H1 (cell line): ENCODE measurements at regions not wholly inside any gene's neighbourhood (a gene's known extent, or its start where the extent isn't known, plus 50 kb on each side); places are given as distances from the start of the nearest gene placed in this dataset.

Source experiments
- CTCF ChIA-PET: fragments of 300-600 bp; sonication (Branson Sonifier 250); formaldehyde crosslinking; loops from one replicate; lab custom pipeline; 2021; ENCODE audit not compliant: partially characterized antibody; lab: Charles Lee
- POLR2A ChIA-PET: fragments of 300-600 bp; sonication (Branson Sonifier 250); formaldehyde crosslinking; loops from one replicate; lab custom pipeline; 2021; ENCODE audit warnings: inconsistent platforms; ENCODE audit not compliant: partially characterized antibody; lab: Charles Lee
- DNase-seq, 2 experiments: peaks; one replicate each; pipeline versions ENCODE4 v3.0.0 to v3.0.0-alpha.2; 2010 to 2022; ENCODE audit warnings: low spot score in 2 of 2, low read depth in 1 of 2, mixed read lengths in 1 of 2
- FAIRE-seq: peaks from 2 replicates; lab custom pipeline; 2011; peaks lifted over from hg19 to GRCh38; lab: Jason Lieb, UNC
- H2AFZ ChIP-seq: 2 replicates; pipeline ENCODE4 v1.8.1; 2012; ENCODE audit warnings: low read length, inconsistent platforms
- H2AK5ac ChIP-seq: 2 replicates; pipeline ENCODE4 v1.6.1; 2013; ENCODE audit warnings: low read depth, low read length
- H2BK120ac ChIP-seq: replicated peaks from 2 replicates; pipeline ENCODE3; 2013; ENCODE audit warnings: low read depth, low read length, inconsistent platforms
- H2BK12ac ChIP-seq: 2 replicates; pipeline ENCODE4 v1.6.1; 2013; ENCODE audit warnings: low read depth, low read length
- H2BK15ac ChIP-seq: 2 replicates; pipeline ENCODE4 v1.6.1; 2013; ENCODE audit warnings: low read length
- H2BK20ac ChIP-seq: 2 replicates; pipeline ENCODE4 v1.6.1; 2013; ENCODE audit warnings: low read length
- H2BK5ac ChIP-seq: 2 replicates; pipeline ENCODE4 v1.6.1; 2013; ENCODE audit warnings: low read depth, low read length
- H3K14ac ChIP-seq: 2 replicates; pipeline ENCODE4 v1.6.1; 2013; ENCODE audit warnings: inconsistent platforms; ENCODE audit not compliant: insufficient read length
- H3K18ac ChIP-seq: 2 replicates; pipeline ENCODE4 v1.6.1; 2013; ENCODE audit warnings: low read length; ENCODE audit errors: extremely low read depth
- H3K23ac ChIP-seq: 2 replicates; pipeline ENCODE4 v1.6.1; 2013; ENCODE audit warnings: inconsistent platforms; ENCODE audit not compliant: insufficient read length
- H3K23me2 ChIP-seq: 2 replicates; pipeline ENCODE4 v1.6.1; 2013; ENCODE audit warnings: low read depth, low read length
- H3K27ac ChIP-seq: 2 replicates; pipeline ENCODE4 v1.6.1; 2011; ENCODE audit warnings: low read depth, low read length, inconsistent platforms
- H3K27me3 ChIP-seq, 4 experiments: replicated peaks in 1 of 4; 1 replicate in 1 of 4; 2 replicates in 3 of 4; pipeline versions ENCODE4 v1.6.1 to v1.8.1; 2011 to 2013; ENCODE audit warnings: low read length in 3 of 4, mild to moderate bottlenecking in 3 of 4, inconsistent platforms in 2 of 4, mixed read lengths in 2 of 4, moderate library complexity in 1 of 4; ENCODE audit not compliant: control insufficient read depth in 3 of 4, insufficient read depth in 3 of 4; ENCODE audit errors: extremely low read depth in 1 of 4
- H3K36me3 ChIP-seq, 4 experiments: 2 replicates each; pipeline versions ENCODE4 v1.6.1 to v1.8.1; 2011 to 2013; ENCODE audit warnings: mild to moderate bottlenecking in 4 of 4, low read length in 3 of 4, moderate library complexity in 2 of 4, control low read depth in 1 of 4, inconsistent platforms in 1 of 4; ENCODE audit not compliant: insufficient read depth in 4 of 4, control insufficient read depth in 2 of 4
- H3K4ac ChIP-seq: replicated peaks from 2 replicates; pipeline ENCODE3; 2013; ENCODE audit warnings: low read length, low read depth, mixed read lengths, inconsistent platforms; ENCODE audit not compliant: insufficient read length
- H3K4me1 ChIP-seq, 4 experiments: replicated peaks in 1 of 4; 1 replicate in 1 of 4; 2 replicates in 3 of 4; pipeline versions ENCODE4 v1.6.1 to v1.8.1; 2011 to 2013; ENCODE audit warnings: low read length in 3 of 4, inconsistent platforms in 2 of 4, mixed read lengths in 1 of 4; ENCODE audit not compliant: insufficient read depth in 4 of 4, control insufficient read depth in 3 of 4
- H3K4me2 ChIP-seq, 2 experiments: 2 replicates each; pipeline versions ENCODE4 v1.6.1 to v1.8.1; 2011 to 2013; ENCODE audit warnings: low read depth in 2 of 2, low read length in 2 of 2, control low read depth in 1 of 2, inconsistent platforms in 1 of 2, mild to moderate bottlenecking in 1 of 2; ENCODE audit not compliant: insufficient read depth in 1 of 2
- H3K4me3 ChIP-seq, 4 experiments: fragments of 200-600, 300-600 bp in 1 of 4; sonication (generic), shearing (Covaris generic), sonication (Bioruptor Twin) in 1 of 4; 2 replicates each; pipeline versions ENCODE4 v1.5.1 to v1.8.1; 2011 to 2016; ENCODE audit warnings: low read length in 4 of 4, low read depth in 3 of 4, control low read depth in 2 of 4, inconsistent platforms in 2 of 4, mild to moderate bottlenecking in 2 of 4, mixed read lengths in 1 of 4, moderate library complexity in 1 of 4; ENCODE audit not compliant: insufficient read depth in 2 of 4; ENCODE audit errors: extremely low read depth in 1 of 4
- H3K56ac ChIP-seq: replicated peaks from 2 replicates; pipeline ENCODE3; 2013; ENCODE audit warnings: low read depth, mild to moderate bottlenecking, mixed read lengths, low read length, inconsistent platforms; ENCODE audit not compliant: insufficient read length
- H3K79me1 ChIP-seq: 2 replicates; pipeline ENCODE4 v1.6.1; 2013; ENCODE audit warnings: low read depth, low read length, control low read depth
- H3K79me2 ChIP-seq, 2 experiments: 2 replicates each; pipeline versions ENCODE4 v1.6.1 to v1.8.1; 2012 to 2013; ENCODE audit warnings: low read length in 2 of 2, mild to moderate bottlenecking in 2 of 2, inconsistent platforms in 1 of 2; ENCODE audit not compliant: insufficient read depth in 2 of 2, control insufficient read depth in 1 of 2
- H3K9ac ChIP-seq, 4 experiments: replicated peaks in 1 of 4; 1 replicate in 1 of 4; 2 replicates in 3 of 4; pipeline versions ENCODE4 v1.6.1 to v1.8.1; 2011 to 2013; ENCODE audit warnings: low read depth in 3 of 4, low read length in 3 of 4, control low read depth in 2 of 4, mild to moderate bottlenecking in 2 of 4, moderate library complexity in 2 of 4, inconsistent platforms in 1 of 4; ENCODE audit errors: extremely low read depth in 1 of 4
- H3K9me3 ChIP-seq, 2 experiments: 2 replicates each; pipeline versions ENCODE4 v1.6.1 to v1.8.1; 2012 to 2013; ENCODE audit warnings: mild to moderate bottlenecking in 2 of 2, moderate library complexity in 2 of 2, control low read depth in 1 of 2, inconsistent platforms in 1 of 2, low read depth in 1 of 2, low read length in 1 of 2, mixed read lengths in 1 of 2; ENCODE audit not compliant: insufficient read depth in 2 of 2
- H4K20me1 ChIP-seq, 2 experiments: replicated peaks in 1 of 2; 2 replicates each; pipeline versions ENCODE3 to v1.8.1; 2011 to 2013; ENCODE audit warnings: inconsistent platforms in 2 of 2, low read length in 2 of 2, mild to moderate bottlenecking in 1 of 2; ENCODE audit not compliant: insufficient read depth in 2 of 2, control insufficient read depth in 1 of 2
- H4K5ac ChIP-seq: 2 replicates; pipeline ENCODE4 v1.6.1; 2013; ENCODE audit warnings: low read length, low read depth, mixed read lengths, inconsistent platforms; ENCODE audit not compliant: insufficient read length
- H4K8ac ChIP-seq: 2 replicates; pipeline ENCODE4 v1.8.0; 2013; ENCODE audit warnings: mild to moderate bottlenecking, moderate library complexity, low read length, inconsistent platforms; ENCODE audit not compliant: insufficient read depth; ENCODE audit errors: extremely low read depth
- H4K91ac ChIP-seq: replicated peaks from 2 replicates; pipeline ENCODE3; 2013; ENCODE audit warnings: low read length, mixed read lengths, inconsistent platforms; ENCODE audit not compliant: insufficient read length
- ASH2L ChIP-seq: fragments of 200-600, 300-600 bp; sonication (generic); IDR thresholded peaks from one replicate; pipeline ENCODE4 v1.7.1; 2017; ENCODE audit warnings: low read length
- BACH1 ChIP-seq: IDR thresholded peaks from 2 replicates; pipeline ENCODE4 v1.6.1; 2012; ENCODE audit warnings: low read length, improper control_type of control experiment
- EGR1 ChIP-seq: IDR thresholded peaks from 2 replicates; pipeline ENCODE4 v1.6.1; 2011; ENCODE audit warnings: low read depth, low read length, borderline replicate concordance
- EZH2 ChIP-seq: fragments of 200-600 bp; sonication (generic); IDR thresholded peaks from 2 replicates; pipeline ENCODE4 v1.7.1; 2012; ENCODE audit warnings: low read depth, mild to moderate bottlenecking, moderate library complexity, low read length, inconsistent platforms; ENCODE audit not compliant: severe bottlenecking
- HDAC2 ChIP-seq, 2 experiments: fragments of 300-600 bp in 1 of 2; sonication (generic) in 1 of 2; IDR thresholded peaks; 2 replicates each; pipeline ENCODE4 v1.6.1; 2011 to 2012; ENCODE audit warnings: low read depth in 2 of 2, low read length in 2 of 2, mild to moderate bottlenecking in 2 of 2, moderate library complexity in 2 of 2, borderline replicate concordance in 1 of 2, inconsistent platforms in 1 of 2
- HDAC6 ChIP-seq: IDR thresholded peaks from one replicate; pipeline ENCODE4 v1.7.1; 2012; ENCODE audit warnings: low read depth, mild to moderate bottlenecking, inconsistent platforms, low read length, moderate library complexity
- JUN ChIP-seq: IDR thresholded peaks from 2 replicates; pipeline ENCODE4 v1.6.1; 2011; ENCODE audit warnings: low read depth, mild to moderate bottlenecking, improper control_type of control experiment, low read length
- PHF8 ChIP-seq: fragments of 200-600 bp; sonication (generic); conservative IDR thresholded peaks from 2 replicates; pipeline ENCODE4 v1.7.1; 2012; ENCODE audit warnings: low read depth, mild to moderate bottlenecking, inconsistent platforms, low read length, moderate library complexity
- RNF2 ChIP-seq: fragments of 200-900, 300-1000 bp; sonication (generic); IDR thresholded peaks from 2 replicates; pipeline ENCODE4 v1.7.1; 2016; ENCODE audit warnings: borderline replicate concordance, low read depth, mild to moderate bottlenecking, antibody characterized with exemption, low read length; ENCODE audit not compliant: poor library complexity, severe bottlenecking; ENCODE audit errors: missing control alignments
- TBP ChIP-seq: IDR thresholded peaks from 2 replicates; pipeline ENCODE4 v1.6.1; 2011; ENCODE audit warnings: low read depth, low read length, improper control_type of control experiment
- TCF12 ChIP-seq: IDR thresholded peaks from 2 replicates; pipeline ENCODE4 v1.6.1; 2011; ENCODE audit warnings: low read depth, mild to moderate bottlenecking, low read length
- ZNF274 ChIP-seq: IDR thresholded peaks from 2 replicates; pipeline ENCODE4 v1.7.0; 2012; ENCODE audit warnings: low read length, borderline replicate concordance; ENCODE audit errors: extremely low read depth
- WGBS, 2 experiments: shearing (Covaris generic) in 1 of 2; methylation state at CpG; one replicate each; pipeline versions ENCODE4 v1.1.6 to v1.1.7; 2013 to 2015; ENCODE audit warnings: low lambda C conversion rate in 2 of 2, mixed read lengths in 2 of 2, inconsistent platforms in 1 of 2, low coverage in 1 of 2, missing lambda C conversion rate in 1 of 2; ENCODE audit not compliant: insufficient replicate concordance in 2 of 2, insufficient coverage in 1 of 2, insufficient read length in 1 of 2; ENCODE audit errors: extremely low coverage in 1 of 2, missing lambda C conversion rate in 1 of 2; 5-methylcytosine and 5-hydroxymethylcytosine counted together
- TF ChIP-seq, protein P1 (sequence below): IDR thresholded peaks from 2 replicates; pipeline ENCODE4 v1.6.1; 2012; ENCODE audit warnings: inconsistent platforms

- no peak for FAIRE-seq
- Histone ChIP-seq H3K56ac (no peak overlapping the region), H3K79me1 (no peaks in the 10 kb centered on the region), H4K5ac (no peak overlapping the region), H3K9me3 (no peaks in the 10 kb centered on the region), H3K9ac (no peak overlapping the region), H2BK12ac (no peak overlapping the region), H4K8ac (no peak overlapping the region), H3K4ac (no peak overlapping the region), H3K4me3 (no peak overlapping the region), H3K79me2 (no peaks in the 10 kb centered on the region), H4K91ac (no peak overlapping the region), H3K27ac (no peak overlapping the region), H3K14ac (no peak overlapping the region), H3K4me1 (peaks cover 0 to 3% (median 0%) of the 10 kb centered on the region in 4 experiments; a peak in 2 of 7 replicates), H2BK20ac (no peak overlapping the region), H3K23me2 (no peaks in the 10 kb centered on the region), H2BK120ac (no peak overlapping the region), H3K27me3 (peaks cover 0 to 7% (median 3%) of the 10 kb centered on the region in 4 experiments; a peak in 4 of 7 replicates), H3K23ac (no peak overlapping the region), H4K20me1 (peaks cover 0 to under 1% of the 10 kb centered on the region in 2 experiments), H3K36me3 (no peaks in the 10 kb centered on the region), H2AK5ac (no peak overlapping the region), H3K18ac (no peak overlapping the region), H3K4me2 (no peak overlapping the region), H2BK5ac (no peak overlapping the region), H2BK15ac (no peak overlapping the region), H2AFZ (no peak overlapping the region)
- ChIA-PET CTCF (no interaction called here), POLR2A (no interaction called here)
- no peak for DNase-seq
- WGBS, 2 experiments: 91% methylated on average over 3 of the region's 3 CpGs; no CpG with 5 or more reads in 1 of the 2 experiments
- TF ChIP-seq HDAC6 (no peak), BACH1 (no peak), EZH2 (no peak), EGR1 (no peak), ZNF274 (no peak), ASH2L (no peak), JUN (no peak), PHF8 (no peak), HDAC2 (IDR thresholded peaks at IDR 0.05; ENCODE audit: borderline replicate concordance in 1 of 2, low read depth in 2 of 2, low read length in 2 of 2) (no peak), RNF2 (no peak), TBP (no peak), TCF12 (no peak)
- TF ChIP-seq, protein P1, sequence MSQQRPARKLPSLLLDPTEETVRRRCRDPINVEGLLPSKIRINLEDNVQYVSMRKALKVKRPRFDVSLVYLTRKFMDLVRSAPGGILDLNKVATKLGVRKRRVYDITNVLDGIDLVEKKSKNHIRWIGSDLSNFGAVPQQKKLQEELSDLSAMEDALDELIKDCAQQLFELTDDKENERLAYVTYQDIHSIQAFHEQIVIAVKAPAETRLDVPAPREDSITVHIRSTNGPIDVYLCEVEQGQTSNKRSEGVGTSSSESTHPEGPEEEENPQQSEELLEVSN: no peak
These were observed 125.9 kb downstream of the OGFRL1 start for GRCh38 chr6:71414486-71414885.
